Activated CD4-positive, CD25-positive, alpha-beta regulatory T cell treated with anti-CD3 and anti-CD28 coated beads, Interleukin-2, amount 50 U/mL, for 72 hours (primary cell): ENCODE measurements at regions not wholly inside any gene's neighbourhood (a gene's known extent, or its start where the extent isn't known, plus 50 kb on each side); places are given as distances from the start of the nearest gene placed in this dataset.
"Not testable (repeated sequence)": the region's sequence is repeated elsewhere in the genome, so short reads cannot be mapped to it uniquely, and the experiment has no call there.

Experiments used
- DNase-seq: peaks from one replicate; pipeline ENCODE4 v3.0.0; 2021

DNA sequence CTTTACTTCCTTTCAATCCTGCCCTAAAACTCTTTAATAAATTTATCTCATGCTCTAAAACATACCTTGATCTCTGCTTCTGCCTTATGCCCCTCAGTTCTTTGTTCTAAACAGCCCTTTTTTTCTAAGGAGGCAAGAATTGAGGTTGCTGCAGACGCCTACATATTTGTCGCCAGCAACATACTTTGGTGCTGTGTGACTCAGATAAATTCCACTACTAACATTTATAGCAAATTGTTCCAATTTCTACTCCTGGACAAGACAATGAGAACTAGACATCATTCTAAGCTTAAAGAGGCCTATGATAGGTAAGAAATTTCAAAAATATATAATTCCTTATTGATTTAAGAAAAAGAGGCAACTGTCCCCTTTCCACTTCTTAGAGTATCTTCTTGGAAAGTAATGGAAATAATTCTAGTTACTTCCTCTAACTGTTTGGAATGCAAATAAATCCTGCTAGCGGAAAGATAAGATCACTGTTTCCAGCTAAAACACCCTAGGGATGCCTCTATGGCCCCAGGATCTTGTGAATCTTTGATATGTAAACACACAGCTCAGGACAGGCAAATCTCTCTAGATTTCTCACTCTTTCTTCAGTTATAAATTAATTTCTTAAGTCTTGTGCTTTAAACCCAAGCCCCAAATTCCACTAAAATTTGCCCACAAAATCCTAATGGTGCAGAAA, 869.1 kb downstream of the KCNT2 start:
- DNase-seq: no peak

DNA sequence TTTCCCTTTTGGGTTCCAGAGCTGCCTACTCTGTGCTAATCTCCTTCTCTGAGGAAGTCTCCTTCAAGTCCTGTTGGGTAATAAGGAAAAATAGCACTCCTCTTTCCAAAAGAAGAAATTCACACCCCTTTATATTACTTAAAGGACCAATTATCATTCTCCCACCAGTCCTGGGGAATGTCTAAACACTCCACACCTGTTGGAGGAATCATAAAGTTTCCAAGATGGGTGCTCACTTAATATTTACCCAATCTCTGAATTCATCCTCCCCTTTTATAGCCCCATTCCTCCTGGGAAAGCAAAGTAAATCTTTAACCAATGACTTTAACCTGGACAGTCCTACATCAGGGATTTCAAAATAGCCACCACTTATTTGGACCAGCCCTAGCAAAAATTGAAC, 873.1 kb downstream of the KCNT2 start:
- no peak for DNase-seq

- no peak for DNase-seq
Measured at GRCh38 chr1:195733826-195734225, 874.4 kb downstream of the KCNT2 start.

GRCh38 chr1:195733408-195733807, 874.8 kb downstream of the KCNT2 start:
- DNase-seq: no peak

- no peak for DNase-seq
Measured at GRCh38 chr1:195731385-195731784, 876.9 kb downstream of the KCNT2 start.

DNA sequence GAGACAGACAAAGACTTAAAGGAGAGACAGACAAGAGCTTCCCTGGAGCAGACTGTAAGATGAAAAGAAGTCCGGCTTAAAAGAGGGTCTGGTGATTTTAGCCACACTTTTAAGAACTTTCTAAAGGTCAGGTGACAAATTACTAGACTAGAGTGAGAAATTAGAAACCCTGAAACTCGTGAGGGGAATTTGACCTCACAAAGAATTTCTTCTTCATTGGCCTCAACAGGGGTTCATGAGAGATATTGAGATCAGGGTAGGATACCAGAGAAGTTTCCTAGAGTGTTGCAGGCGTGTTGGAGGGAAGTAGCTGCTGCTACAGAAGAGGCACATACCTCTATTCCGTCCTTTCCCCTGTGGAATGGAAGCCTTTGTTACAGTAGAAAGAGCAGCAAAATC, 884.4 kb downstream of the KCNT2 start:
- no peak for DNase-seq

GRCh38 chr1:195722852-195723795, 885.1 kb downstream of the KCNT2 start:
- DNase-seq: not testable (repeated sequence)

- not testable (repeated sequence) for DNase-seq
Measured at GRCh38 chr1:195722146-195722545, 886.1 kb downstream of the KCNT2 start.

- DNase-seq: no peak
Measured at GRCh38 chr1:195721210-195721971, 886.8 kb downstream of the KCNT2 start.

- DNase-seq: no peak
Measured at GRCh38 chr1:195717651-195718050, 890.6 kb downstream of the KCNT2 start.

DNA sequence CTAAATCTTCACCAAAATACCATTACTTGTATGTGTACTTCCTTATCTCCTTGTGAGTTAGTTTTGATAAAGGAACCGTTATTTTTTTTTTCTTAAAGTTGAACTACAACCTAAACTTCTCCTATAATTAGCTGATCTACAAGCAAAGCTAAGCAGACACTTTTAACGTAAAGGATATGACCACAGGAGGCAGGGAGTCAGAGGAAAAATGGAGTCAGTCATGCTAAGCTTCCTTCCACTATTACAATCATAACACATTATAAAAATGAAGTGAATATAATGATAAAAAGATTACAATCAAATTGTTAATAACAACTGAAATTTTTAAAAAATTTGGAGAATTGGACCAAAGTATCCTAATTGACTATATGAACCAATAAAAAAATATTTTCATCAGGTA, 892.6 kb downstream of the KCNT2 start:
- no peak for DNase-seq

DNA sequence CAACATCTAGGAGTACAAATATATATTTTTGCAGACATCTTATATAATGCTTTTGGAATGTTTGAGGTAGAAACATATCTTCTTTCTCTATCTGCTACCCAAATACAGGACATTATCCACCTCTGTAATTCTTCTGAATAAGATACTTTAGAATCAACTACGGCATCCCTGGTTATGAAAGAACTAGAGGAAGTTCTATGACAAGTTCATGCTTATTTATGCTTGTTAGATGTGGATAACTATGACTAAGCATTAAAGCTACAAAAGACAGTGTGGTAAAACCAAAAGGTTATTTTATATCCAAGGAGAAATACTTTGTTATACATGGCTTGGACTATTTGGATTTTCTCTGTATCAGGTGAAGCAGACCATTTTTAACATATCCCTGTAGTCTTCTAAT, 894.0 kb downstream of the KCNT2 start:
- no peak for DNase-seq

DNA sequence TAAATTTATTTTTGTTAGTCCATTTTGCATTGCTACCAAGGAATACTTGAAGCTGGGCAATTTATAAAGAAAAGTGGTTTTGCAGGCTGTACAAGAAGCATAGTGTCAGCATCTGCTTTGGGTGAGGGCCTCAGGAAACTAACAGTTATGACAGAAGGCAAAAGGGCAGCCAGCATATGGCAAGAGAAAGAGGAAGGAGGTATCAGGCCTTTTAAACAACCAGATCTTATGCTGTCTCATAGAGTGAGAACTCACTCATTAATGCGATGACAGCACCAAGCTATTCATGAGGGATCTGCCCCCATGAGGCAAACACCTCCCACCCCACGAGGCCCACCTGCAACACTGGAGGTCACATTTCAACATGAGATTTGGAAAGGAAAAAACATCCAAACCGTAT, 898.4 kb downstream of the KCNT2 start:
- DNase-seq: no peak

- no peak for DNase-seq
Measured at GRCh38 chr1:195704028-195704427, 904.2 kb downstream of the KCNT2 start.

GRCh38 chr1:195701149-195701548, 907.1 kb downstream of the KCNT2 start:
- no peak for DNase-seq

- DNase-seq: no peak
Measured at GRCh38 chr1:195697130-195697529, 911.1 kb downstream of the KCNT2 start.

GRCh38 chr1:195686764-195687163, 921.5 kb downstream of the KCNT2 start:
- DNase-seq: no peak

GRCh38 chr1:195664628-195665027, 943.6 kb downstream of the KCNT2 start:
- no peak for DNase-seq

- DNase-seq: no peak
Measured at GRCh38 chr1:195663549-195664280, 944.5 kb downstream of the KCNT2 start.

DNA sequence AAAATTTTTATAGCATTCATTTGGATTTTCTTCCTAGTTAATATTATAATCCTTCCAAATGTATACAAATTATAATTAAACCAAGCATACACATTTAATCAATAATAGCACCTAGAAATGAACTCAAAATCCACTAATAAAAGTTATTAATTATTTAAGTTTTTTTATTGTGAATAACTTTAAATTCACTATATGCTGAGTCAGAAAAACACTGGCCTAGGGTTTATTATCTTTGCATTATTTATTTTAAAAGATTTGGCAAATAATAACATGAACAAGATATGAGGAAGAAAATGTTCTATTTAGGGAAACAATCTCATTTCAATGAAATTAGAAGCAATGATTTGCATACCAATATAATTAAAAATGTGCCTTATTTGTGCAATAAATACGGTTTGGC, 951.5 kb downstream of the KCNT2 start:
- DNase-seq: no peak

DNA sequence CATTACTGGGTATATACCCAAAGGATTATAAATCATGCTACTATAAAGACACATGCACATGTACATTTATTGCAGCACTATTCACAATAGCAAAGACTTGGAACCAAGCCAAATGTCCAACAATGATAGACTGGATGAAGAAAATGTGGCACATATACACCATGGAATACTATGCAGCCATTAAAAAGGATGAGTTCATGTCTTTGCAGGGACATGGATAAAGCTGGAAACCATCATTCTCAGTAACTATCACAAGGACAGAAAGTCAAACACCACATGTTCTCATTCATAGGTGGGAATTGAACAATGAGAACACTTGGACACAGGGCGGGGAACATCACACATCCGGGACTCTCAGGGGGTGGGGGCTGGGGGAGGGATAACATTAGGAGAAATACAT, 959.4 kb downstream of the KCNT2 start:
- DNase-seq: not testable (repeated sequence)

- no peak for DNase-seq
Measured at GRCh38 chr1:195637539-195637938, 970.7 kb downstream of the KCNT2 start.

GRCh38 chr1:195618287-195618686, 990.0 kb downstream of the KCNT2 start:
- DNase-seq: no peak
